SKM-1 (cell line): ENCODE measurements at regions not wholly inside any gene's neighbourhood (a gene's known extent, or its start where the extent isn't known, plus 50 kb on each side); places are given as distances from the start of the nearest gene placed in this dataset.

Source experiments
- DNase-seq: peaks from one replicate; lab custom pipeline; 2025; ENCODE audit not compliant: unreplicated experiment; lab: John Stamatoyannopoulos, UW

DNA sequence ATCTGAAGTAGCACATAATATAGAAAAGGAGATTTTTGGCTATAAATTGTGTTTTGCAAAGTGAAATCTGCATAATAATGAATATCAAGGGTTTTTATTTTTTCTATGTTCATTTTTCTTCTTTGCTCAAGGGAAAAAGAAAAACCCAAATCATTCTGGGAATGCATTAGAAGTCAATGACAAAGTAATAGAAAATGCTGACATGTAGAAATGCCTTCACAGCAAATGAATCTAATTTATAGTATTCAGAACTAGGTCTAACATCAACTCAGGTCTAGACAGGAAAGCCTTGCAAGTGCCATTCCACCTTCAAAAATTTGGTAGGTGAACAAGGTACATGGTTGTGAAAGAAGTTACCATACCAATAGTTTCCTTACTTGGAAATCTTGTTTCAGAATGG is 831.5 kb upstream of the CELF4 start:
- no peak for DNase-seq

DNA sequence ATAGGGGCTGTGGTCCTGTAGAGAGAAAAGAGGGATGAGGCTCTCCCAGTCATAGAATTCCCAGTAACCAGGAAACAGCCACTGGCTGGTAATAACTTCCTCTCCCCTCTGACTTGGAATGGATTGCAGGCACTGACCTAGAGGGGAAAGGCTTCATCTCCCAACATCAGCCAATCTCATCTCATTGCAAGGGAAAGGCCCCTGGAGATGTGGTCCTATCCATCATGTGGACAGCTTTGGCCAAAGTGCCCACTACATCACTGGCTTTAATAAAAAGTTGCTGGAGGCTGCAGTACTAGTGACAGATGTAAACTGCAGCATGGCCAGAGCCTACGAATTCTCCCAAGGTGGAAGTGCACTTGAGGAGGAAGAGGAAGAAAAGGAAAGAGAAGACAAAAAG is 820.5 kb upstream of the CELF4 start:
- no peak for DNase-seq

DNA sequence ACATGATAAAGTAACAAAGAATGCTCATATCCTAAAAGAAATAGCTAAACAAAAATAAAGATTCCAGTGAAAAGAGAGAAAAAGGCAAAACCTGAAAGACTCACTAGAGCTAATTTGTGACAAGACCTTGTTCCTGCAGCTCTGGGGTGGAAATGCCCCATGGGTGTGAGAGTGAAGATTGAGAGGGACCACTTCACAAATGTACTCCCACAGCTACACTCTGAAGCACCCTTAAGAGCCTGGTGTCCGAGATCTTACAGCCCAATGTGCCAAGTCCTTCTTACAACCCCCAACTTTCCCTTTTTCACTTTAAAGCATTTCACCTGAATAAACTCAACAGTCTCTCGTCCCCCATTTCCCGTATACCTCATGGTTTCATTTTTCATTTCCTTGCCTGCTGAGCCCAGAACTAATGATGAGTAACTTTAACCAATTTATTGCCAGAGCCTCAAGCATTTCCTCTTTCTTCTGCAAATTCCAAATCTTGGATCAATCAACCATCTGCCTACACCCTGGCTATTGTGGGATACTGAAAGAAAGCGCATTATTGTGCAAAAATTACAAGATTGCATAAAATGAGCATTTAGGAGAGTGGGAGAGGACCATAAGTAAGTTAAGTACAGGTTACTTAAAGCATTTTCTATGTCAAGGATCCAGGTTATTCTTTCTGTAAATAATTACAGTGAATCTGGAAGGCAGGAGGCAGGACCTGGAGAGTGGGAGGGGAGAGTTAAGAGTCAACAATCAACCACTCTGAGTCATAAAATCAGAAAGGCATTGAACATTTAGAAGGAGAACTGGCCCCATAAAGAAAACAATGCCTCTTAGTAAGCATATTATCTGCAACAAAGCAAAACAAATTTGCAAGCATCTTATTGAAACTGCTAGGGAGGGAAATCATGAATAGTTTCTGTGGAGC is 804.4 kb upstream of the CELF4 start:
- no peak for DNase-seq

DNA sequence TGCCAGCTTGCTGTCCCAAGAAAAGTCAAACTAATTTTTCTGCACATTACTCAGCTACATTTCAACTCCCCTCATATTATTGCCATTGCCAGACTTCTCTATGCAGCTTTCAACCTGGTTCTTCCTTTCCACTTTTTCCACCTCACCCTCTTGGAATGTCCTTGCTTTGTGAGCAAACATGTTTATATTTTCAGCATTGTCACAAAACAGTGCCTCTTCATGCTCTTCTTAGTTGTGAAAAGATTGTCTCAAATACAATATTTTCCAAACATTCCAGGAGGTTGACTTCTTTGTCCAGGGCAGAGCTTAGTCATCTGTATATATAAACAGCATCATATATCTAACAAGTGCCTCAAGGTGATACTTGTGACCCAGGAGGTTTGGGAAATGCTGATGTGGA is 803.3 kb upstream of the CELF4 start:
- DNase-seq: no peak

DNA sequence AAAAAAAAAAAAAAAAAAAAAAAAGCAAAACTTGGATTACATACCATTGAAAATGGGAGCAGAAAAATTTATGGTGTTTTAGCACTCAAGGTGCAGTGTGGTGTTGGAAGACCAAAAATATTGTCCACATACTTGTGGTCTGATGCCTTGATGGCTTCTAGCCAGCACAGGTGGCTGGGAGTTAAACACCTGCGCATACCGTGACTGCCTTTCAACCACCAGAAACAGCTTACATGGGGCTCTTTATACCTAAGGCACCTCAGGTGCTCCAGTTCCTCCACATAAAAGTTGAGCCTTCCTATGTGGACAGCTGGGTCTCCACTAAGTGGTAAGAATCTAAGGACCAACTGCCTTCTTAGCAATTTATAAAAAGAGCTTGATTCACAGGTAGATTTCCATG is 802.6 kb upstream of the CELF4 start:
- DNase-seq: no peak

DNA sequence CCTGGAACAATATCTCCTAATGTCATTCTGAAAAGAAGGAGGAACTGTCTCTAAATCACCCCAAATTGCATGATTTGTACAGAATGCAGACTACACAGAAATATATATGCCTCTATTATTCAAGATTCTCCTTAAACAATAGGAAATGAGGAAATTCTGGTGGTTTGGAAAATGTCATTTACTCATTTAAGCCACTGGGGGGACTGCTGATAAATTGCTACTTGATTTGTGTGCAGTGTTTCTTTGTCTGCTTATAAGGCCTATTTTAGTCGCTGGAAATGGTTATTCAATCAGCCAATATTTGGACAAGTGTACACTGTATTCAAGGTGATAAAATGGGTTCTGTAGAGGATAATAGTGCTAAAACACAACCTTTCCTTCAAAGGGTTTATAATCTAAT is 801.9 kb upstream of the CELF4 start:
- DNase-seq: no peak

DNA sequence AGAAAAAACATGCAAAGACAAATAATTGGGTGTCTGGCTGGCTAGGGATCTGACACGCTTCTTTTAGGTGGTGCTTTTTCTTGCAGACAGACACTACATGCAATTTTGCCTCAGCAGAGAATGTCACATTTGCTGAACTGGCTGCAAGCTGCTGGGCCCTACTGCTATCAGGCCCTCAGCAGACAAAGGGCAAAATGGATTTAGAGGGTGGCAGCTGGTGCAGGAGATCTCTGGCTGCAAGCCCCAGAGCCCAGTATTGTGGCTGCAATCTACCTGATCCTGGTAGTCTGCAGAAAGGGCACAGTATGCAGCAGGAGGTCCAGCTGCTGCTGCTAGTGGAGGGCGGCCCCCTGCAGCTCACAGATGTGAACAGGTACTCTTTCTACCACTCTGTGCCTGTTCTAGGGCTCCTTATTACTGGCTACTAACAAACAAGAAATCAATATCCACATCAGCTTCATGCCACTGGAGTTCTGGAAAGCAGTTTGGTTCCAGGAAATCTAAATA is 796.7 kb upstream of the CELF4 start:
- DNase-seq: no peak

DNA sequence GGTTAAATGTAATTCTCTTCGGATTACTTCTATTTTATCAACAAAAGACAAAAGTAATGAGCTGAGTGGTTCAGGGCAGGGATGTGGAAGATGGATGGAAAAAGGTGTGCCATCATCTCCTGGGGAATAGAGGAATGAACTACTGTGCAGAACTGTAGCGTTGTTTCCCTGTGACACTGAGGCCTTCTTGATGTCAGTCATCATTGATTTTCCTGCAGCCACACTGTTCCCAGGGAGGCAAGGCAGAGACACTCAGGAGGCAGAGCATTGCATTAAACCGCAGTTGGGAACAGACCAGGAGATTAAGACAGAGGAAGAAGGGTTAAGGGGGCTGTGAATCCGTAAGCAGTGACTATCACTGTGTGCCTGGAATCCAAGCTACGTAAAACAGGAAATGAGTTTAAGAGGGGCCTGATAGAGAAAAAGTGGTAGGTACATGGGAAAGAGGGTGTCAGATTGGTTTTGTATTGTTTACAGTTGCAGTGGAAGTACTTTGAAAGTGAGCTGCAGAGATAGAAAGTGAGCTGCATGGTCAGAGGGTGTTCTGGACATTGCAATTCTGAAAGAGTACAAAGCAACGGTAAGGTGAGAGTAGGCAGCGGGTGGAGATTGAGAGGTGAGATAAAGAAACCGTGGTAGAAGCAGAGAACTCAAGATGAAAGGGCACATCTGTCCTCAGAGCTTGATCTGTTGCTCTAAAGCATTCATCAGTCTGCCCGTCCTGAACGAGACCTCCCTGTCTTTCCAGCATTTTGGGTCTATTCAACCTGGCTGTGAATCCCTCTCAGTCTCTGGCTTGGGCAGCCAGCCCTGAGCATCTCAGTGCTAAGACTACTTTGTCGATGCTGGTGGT is 793.4 kb upstream of the CELF4 start:
- no peak for DNase-seq

DNA sequence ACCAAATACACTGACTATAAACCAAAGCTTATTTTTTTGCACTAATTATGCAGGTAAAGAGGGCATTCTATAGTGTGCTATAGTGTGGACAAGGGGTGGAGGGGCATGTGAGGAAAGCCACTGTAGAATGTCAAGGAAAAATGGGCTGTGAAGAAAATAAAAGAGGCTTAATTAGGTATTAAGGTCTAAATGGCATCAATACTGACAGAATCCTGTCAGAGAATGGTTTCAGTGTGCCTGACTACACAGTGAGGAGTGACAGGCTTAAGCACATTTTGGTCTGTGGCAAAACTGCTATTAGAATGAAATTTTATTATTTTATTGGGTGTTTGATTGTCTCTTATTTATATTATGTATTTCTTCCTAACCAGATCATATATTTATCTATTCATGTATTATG is 787.6 kb upstream of the CELF4 start:
- DNase-seq: no peak

DNA sequence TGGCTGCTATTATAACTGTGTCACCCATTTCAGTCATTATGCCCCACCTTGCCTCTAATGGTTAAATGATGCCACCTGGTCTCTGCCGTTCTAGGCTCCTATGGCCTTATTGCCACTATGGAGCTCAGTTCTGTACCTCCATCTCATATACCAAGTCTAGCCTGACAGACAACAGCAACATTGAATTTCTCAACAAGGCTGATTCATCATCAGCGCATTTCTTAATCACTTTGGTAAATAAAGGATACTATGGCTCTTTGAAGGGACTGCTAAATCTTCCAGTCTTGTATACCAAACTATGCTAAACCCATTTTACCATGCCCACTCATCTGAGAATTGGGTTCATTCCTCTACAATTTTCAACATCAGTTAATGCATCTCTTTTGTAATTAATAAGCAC is 784.5 kb upstream of the CELF4 start:
- no peak for DNase-seq

DNA sequence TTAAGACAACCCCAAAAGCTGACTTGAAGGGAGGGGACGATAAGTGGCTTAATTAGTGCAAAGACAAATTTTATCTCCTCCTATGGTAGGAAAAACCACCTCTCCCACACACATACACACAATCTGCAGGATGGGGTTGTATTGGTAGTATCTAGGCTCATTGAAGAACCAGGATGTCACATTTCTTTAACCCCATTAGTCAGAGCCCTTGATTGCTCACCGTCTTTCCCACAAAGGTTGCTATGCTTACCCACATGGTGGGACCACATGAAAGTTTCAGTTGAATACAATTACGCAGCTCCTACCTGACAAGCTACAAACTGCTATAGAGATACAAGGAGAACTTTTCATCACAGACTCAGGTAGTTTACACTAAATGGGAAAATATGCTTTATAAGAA is 765.0 kb upstream of the CELF4 start:
- DNase-seq: no peak

DNA sequence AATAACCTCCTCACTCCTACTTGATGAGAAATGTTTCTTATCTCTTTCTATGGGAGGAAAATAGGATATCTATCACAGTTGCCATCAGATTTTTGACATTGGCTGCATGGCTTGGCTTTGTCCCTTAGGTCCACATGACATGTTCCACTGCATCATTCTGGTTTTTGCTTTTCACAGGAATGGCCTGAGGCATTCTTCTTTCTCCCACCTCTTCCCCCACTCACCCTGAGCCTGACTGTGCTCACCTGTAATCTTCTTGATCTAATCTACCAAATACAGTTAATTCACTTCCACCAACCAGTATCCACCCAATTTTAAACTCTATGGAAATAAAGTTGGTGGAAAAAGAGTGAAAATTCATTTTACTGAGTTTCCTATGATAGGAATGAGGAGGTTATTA is 763.5 kb upstream of the CELF4 start:
- DNase-seq: no peak

DNA sequence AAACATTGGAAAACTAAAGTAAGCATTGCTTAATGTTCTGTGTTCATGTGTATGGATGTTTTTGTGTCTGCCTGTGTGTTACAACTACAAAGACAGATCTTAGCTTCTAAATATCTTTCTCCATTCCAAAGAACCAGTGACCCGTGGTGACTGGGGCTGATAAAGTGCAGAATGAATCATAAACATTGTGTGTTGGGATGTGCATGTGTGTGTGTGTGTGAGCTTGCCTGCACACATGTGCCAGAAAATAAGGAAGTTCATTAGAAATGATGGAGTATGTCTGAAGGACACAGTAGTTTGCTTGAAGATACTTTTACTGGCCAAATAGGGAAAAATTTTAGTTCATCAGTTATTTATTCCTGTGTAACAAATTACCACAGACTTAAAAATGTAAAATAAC is 756.6 kb upstream of the CELF4 start:
- no peak for DNase-seq

DNA sequence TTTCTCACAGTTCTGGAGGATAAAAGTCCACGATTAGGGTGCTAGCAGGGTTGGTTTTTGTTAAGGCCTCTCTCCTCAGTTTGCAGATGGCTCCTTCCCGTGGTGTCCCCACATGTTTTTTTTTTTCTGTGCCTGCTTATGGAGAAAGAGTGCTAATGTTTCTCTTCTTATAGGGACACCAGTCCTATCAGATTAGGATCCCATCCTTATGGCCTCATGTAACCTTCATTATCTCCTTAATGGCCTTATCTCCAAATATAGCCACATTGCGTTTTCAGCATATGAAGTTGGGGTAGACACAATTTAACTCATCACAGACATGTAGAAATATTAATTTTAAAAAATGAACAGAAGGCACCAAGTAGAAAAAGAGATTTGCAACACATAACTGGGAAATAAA is 755.7 kb upstream of the CELF4 start:
- DNase-seq: no peak

DNA sequence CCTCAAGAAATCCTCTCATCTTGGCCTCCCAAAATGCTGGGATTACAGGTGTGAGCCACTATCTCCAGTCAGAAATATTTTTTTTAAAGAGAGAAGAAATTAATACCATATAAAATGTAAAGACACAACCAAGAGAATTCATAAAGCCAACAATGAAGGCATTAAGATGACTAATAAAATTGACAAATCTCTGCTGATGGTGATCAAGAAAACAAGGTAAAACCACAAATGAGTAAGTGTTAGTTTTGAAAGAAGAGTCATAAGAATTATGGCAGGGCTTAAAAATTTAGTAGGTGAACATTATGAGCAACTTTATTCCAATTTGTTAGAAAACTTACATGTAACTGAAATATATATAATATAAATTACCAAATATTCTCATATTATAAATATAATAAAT is 752.8 kb upstream of the CELF4 start:
- no peak for DNase-seq

DNA sequence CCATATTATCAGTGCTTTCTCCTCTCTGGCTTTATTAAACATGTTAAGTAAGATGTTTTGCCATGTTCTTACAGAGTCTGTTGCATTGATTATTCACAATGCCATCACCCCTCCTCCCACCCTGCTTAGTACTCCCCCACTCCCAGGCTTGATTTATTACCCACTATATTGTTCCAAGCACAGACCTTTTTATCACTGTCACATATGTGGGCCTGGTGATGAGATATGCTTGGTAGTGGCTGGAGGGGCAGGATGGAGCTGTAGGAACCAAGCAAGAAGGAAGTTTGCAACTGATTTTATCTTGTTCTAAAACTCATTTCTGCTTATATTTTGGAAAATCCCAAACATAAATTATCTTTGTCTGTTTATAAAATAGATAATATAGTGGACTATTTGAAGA is 748.2 kb upstream of the CELF4 start:
- no peak for DNase-seq

DNA sequence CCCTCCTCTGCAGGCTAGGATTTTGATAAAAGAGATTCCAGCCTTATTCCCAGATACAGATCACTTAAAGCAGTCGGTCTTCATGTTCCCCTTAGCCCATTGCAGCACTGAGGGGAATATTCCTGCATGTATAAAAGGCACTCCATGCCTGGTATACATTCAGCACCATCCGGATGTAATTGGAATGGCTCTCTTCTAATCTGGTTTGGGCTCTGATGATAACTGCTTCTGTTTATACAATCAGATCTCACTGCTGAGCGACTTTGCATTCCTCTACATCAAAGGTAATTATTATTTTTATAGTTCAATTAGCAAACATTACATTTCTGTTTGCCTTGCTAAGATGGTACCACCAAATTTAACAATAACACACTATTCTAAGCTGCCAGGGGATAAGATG is 746.9 kb upstream of the CELF4 start:
- no peak for DNase-seq

DNA sequence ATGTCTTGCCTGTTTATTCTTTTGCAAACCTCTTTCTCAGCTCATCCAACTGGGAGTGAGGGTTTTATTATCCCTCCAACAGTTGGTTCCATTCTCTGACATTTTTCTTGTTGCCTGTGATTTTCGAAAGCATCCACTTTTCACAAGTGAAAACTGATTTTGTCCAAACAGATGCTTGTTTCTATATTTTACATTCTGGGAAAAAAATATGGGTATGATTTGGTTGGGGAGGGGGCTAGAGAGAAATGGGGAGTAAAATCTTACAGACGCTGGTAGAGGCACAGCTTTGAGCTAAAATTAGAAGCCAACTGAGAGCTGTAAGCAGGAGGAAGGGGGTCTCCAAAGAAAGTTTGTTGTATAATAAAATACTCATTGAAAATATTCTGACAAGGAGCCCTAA is 745.3 kb upstream of the CELF4 start:
- DNase-seq: no peak

DNA sequence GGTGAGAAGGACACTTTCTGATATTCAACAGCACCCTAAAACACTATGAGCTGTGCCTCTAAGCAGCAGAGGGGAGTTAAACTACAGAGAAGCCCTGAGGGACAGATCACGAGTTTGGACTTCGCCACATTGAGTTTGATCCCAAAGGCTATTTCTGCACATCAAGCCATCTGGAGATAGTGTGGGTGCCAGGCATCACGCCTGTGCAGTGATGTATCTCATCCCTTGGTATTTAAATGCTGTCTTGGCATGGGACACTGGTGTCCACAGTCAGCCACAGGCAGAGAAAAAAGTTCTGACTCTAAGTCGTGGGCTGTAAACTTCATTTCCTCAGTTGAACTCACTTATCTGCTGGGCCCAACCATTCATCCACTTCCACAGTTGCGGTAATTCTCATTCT is 742.3 kb upstream of the CELF4 start:
- DNase-seq: no peak

DNA sequence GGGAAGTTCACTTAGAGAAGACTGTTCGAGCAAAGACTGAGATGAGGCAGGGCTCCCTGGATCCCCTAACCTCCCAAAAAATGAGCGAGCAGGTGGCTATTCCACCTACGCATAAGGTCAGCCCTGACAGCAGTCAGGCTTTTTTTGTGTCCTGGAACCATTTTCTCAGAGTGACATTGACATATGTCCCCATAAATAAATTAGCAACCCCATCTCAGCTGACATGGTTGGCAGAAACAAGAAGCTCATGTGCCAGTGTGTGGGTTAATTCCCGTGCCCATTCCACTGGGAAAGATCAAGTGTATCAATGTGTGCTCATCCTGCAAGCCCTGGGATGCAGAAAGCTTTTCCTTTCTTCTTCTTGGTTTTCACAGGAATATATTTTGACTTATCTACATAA is 740.4 kb upstream of the CELF4 start:
- DNase-seq: no peak

DNA sequence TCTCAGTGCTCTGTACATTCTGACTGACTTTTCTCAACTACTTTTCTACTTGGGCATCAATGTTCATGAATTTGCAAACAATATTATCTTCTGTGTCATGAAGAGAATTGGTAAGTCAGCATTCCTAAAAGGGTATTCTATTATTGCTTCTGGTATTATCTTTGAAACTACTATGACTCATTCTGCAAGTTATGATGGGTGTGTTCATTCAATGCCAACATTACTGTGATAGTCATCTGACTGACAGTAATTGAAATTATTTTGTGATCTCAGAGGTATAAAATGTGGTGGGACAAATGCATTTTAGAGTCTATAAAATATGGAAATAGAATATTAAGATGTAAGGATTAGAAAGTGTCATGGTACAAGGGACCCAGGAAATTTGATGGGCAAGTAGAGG is 736.0 kb upstream of the CELF4 start:
- DNase-seq: no peak

DNA sequence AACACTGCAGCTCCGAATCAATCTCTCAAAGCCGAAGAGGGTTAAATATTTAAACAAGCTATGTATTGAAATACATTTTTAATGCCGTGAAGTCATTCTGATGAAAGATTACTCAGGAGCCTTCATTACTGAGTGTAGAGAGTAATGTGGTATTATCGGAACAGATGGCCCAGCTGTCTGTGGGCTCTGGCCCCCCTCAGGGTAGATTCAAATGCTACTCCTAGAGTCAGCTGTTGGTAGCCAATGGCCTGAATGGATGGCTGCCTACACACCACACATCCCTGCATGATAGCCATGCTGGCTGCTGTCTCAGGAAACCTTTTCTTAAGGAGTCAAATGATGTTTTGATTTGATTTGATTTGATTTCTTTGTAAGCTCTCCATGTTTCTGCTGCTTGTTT is 732.3 kb upstream of the CELF4 start:
- DNase-seq: no peak
